Progenitor cell of endocrine pancreas (in vitro differentiated cells): ENCODE measurements at regions not wholly inside any gene's neighbourhood (a gene's known extent, or its start where the extent isn't known, plus 50 kb on each side); places are given as distances from the start of the nearest gene placed in this dataset.

Experiments used
- DNase-seq: peaks from one replicate; pipeline ENCODE4 v3.0.0; 2021; ENCODE audit warnings: low spot score; ENCODE audit not compliant: unreplicated experiment
- H3K27ac Mint-ChIP-seq: 2 replicates; pipeline ENCODE4 v1.8.0; 2021; ENCODE audit warnings: mild to moderate bottlenecking, moderate library complexity, mixed read lengths
- H3K27me3 Mint-ChIP-seq: 2 replicates; pipeline ENCODE4 v1.8.0; 2021; ENCODE audit warnings: mixed read lengths
- H3K36me3 Mint-ChIP-seq: 2 replicates; pipeline ENCODE4 v1.8.0; 2022; ENCODE audit warnings: mixed read lengths; ENCODE audit not compliant: insufficient read depth
- H3K4me1 Mint-ChIP-seq: 2 replicates; pipeline ENCODE4 v1.8.0; 2021; ENCODE audit warnings: low read depth, mixed read lengths
- H3K4me3 Mint-ChIP-seq: 2 replicates; pipeline ENCODE4 v1.8.0; 2021; ENCODE audit warnings: low read depth, mild to moderate bottlenecking, moderate library complexity, mixed read lengths
- H3K9me3 Mint-ChIP-seq: 2 replicates; pipeline ENCODE4 v1.8.0; 2021; ENCODE audit warnings: low read depth, mixed read lengths
- CTCF ChIP-seq: fragments of 200-600 bp; sonication (generic); IDR thresholded peaks from one replicate; pipeline ENCODE4 v1.5.0; 2021; ENCODE audit warnings: antibody characterized with exemption, mild to moderate bottlenecking; ENCODE audit not compliant: unreplicated experiment

- no peaks in the 10 kb centered on the region for H3K36me3 Mint-ChIP-seq
- no peaks in the 10 kb centered on the region for H3K9me3 Mint-ChIP-seq
- H3K4me1 Mint-ChIP-seq, result no peaks in the 10 kb centered on the region
- DNase-seq, result no peak
- H3K4me3 Mint-ChIP-seq, result no peak overlapping the region
- TF ChIP-seq CTCF, result no peak
- H3K27ac Mint-ChIP-seq, result no peak overlapping the region
- peaks cover 4% of the 10 kb centered on the region for H3K27me3 Mint-ChIP-seq
Measured at GRCh38 chr1:88451856-88452255, 232.2 kb upstream of the PKN2 start.

- no peak for TF ChIP-seq CTCF
- no peak overlapping the region for H3K27ac Mint-ChIP-seq
- H3K27me3 Mint-ChIP-seq, result peaks cover 4% of the 10 kb centered on the region
- no peak for DNase-seq
- H3K36me3 Mint-ChIP-seq, result no peaks in the 10 kb centered on the region
- H3K4me1 Mint-ChIP-seq, result no peaks in the 10 kb centered on the region
- H3K9me3 Mint-ChIP-seq, result no peaks in the 10 kb centered on the region
- no peak overlapping the region for H3K4me3 Mint-ChIP-seq
Measured at GRCh38 chr1:88453295-88453694, 230.8 kb upstream of the PKN2 start.

- Mint-ChIP-seq H3K27me3 (peaks cover 9% of the 10 kb centered on the region), H3K4me1 (no peaks in the 10 kb centered on the region), H3K36me3 (no peaks in the 10 kb centered on the region), H3K9me3 (no peaks in the 10 kb centered on the region), H3K27ac (no peak overlapping the region), H3K4me3 (no peak overlapping the region)
- DNase-seq, result no peak
- no peak for TF ChIP-seq CTCF
Measured at GRCh38 chr1:88454781-88455180, 229.3 kb upstream of the PKN2 start.

GRCh38 chr1:88455621-88456256 lies 228.3 kb upstream of the PKN2 start:
- no peaks in the 10 kb centered on the region for H3K36me3 Mint-ChIP-seq
- no peak overlapping the region for H3K27ac Mint-ChIP-seq
- no peaks in the 10 kb centered on the region for H3K9me3 Mint-ChIP-seq
- no peaks in the 10 kb centered on the region for H3K4me1 Mint-ChIP-seq
- H3K27me3 Mint-ChIP-seq, result peaks cover 10% of the 10 kb centered on the region
- no peak for DNase-seq
- no peak overlapping the region for H3K4me3 Mint-ChIP-seq
- TF ChIP-seq CTCF, result no peak

- H3K9me3 Mint-ChIP-seq, result no peaks in the 10 kb centered on the region
- no peak for DNase-seq
- peaks cover 23% of the 10 kb centered on the region for H3K27me3 Mint-ChIP-seq
- H3K4me1 Mint-ChIP-seq, result no peaks in the 10 kb centered on the region
- H3K27ac Mint-ChIP-seq, result no peak overlapping the region
- no peak for TF ChIP-seq CTCF
- H3K4me3 Mint-ChIP-seq, result no peak overlapping the region
- H3K36me3 Mint-ChIP-seq, result no peaks in the 10 kb centered on the region
Measured at GRCh38 chr1:88457197-88457596, 226.9 kb upstream of the PKN2 start.
